HG02938 (cell line): ENCODE measurements at regions not wholly inside any gene's neighbourhood (a gene's known extent, or its start where the extent isn't known, plus 50 kb on each side); places are given as distances from the start of the nearest gene placed in this dataset.

Source experiments
- ATAC-seq: cut with Tn5 transposase; IDR thresholded peaks from one replicate; pipeline ENCODE4 v1.9.1; 2021; ENCODE audit warnings: mild to moderate bottlenecking, moderate library complexity; ENCODE audit not compliant: unreplicated experiment

DNA sequence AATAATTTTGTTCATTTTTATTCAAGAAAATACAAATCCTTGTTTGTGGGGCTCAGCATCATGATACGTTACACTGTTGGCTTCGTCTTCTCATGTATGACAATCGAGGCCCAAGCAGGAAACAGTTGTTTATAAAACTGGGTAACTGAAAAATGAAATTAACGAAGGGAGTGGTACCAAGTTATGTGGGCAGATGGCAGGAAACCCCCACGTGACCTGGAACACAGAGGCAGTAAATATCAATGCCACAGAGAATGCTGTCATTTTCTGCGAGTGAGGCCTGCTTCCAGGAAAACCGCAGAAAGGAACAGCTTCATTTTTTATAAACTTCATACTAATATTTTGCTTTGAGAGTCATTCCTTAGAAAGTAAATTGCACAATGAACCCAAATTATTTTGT is 201.0 kb upstream of the ADARB2 start:
- no peak for ATAC-seq

DNA sequence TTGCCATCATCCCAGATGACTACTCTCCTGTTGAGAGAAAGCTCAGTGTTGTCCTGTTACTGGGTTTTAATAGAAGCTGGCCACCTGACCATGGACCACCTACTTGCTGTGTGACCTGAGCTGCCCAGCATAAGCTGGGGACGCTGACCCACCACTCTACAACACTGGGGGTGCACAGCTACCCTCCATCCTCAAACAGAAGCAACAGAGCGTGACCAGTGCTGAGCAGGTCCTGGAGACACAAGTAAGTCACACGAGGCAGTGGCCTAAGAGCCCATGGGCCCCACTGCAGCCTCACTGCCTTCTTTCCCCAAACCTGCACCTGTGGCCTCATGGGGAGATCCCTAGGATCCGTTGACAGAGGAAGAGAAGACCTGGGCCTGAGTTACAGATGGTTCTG is 198.6 kb upstream of the ADARB2 start:
- ATAC-seq: no peak

GRCh38 chr10:1933215-1933614 is 195.9 kb upstream of the ADARB2 start:
- no peak for ATAC-seq

DNA sequence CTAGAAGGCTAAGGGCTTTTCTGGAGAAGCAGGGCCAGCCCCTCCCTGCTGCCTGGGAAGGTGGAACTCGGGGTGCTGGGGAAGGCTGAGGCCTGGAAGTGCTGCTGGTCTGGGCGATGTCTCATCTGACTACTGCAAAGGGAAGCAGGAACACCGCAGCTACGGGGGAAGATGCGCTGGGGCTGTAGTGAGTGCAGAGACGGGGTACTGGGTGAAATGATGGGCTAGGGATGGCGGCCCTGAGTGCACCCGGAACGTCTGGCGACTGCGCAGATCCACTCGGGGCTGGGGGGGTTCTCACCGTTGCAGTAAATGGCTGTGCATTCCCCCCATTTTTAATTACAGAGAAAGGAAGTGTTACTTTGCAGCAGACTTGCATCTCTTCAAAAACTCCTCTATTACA is 195.4 kb upstream of the ADARB2 start:
- ATAC-seq: no peak

- ATAC-seq: no peak
These were observed 191.3 kb upstream of the ADARB2 start for GRCh38 chr10:1928606-1929005.

DNA sequence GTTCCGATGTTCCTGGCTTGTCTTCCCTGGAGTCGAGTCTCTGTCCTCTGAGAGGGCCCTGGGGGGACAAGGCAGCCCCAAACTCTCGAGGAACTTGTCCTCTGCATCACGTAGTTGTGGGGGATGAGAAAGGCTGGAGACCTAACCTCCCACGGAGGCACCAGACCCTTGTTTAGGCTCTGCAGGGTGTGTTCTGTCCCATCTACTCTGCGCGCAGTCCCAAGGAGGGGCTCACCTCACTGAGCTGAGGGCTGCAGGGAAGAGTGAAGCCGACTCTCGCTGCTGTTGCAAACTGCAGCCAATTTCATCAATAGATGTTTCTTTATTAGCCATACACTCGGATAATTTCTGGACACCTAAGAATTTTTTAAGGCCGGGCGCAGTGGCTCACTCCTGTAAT is 186.7 kb upstream of the ADARB2 start:
- no peak for ATAC-seq

DNA sequence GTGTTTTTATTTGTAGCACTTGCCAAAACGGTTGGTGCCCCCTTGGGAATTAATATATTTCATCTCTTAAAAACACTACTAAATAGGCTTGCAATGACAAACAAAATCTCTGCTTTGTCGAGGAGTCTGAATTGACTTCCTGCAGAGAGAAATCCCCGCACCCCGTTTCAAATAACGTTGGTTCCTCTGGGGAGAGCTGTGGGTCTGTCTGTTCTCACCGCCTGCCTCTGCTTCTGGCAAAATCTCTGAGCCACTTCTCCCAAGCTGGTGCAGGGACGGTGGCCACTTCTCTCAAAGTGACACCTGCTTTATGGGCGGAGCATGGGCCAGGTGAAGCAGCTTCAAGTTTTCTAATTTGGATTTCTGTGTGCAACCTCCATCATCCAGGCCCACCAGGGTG is 186.3 kb upstream of the ADARB2 start:
- ATAC-seq: no peak

DNA sequence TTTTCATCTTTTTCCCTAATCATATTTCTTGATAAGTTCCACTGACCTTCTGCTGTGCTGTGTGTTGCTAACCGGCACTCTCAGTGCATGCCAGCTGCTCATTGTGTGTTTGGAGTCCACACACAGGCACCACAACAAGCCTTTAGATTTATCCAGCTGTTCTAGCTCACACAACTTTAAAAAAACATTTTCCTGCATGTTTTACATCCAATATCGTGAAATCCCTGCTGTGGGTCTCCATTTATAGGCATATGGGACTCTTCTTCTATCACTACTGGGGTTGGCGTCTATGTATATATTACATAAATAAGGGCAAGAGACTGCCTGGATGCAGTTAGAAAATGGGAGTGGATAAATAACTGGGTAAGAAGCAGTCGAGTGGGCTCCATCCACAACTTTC is 183.6 kb upstream of the ADARB2 start:
- no peak for ATAC-seq

GRCh38 chr10:1920127-1920526 is 182.8 kb upstream of the ADARB2 start:
- no peak for ATAC-seq

GRCh38 chr10:1911771-1912170 is 174.4 kb upstream of the ADARB2 start:
- ATAC-seq: no peak

GRCh38 chr10:1903982-1904381 is 166.7 kb upstream of the ADARB2 start:
- no peak for ATAC-seq

DNA sequence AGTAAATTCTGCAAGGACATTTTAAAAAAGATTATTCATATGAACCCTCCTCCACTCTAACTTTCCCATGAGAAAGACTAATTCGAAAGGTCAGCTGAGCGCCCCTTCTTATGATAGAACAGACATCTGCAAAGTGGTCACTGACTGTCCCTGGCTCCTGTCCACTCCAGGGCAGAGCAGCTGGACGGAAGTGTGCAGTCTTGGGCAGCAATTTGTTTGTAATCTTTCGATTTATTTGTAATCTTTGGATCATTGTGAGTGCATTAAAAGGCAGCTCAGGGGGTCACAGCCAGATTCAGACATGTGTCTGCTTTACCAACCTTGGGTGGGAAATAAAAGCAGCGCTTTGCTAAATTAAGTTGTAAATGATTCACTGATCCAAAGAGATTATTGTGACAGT is 158.8 kb upstream of the ADARB2 start:
- ATAC-seq: no peak

DNA sequence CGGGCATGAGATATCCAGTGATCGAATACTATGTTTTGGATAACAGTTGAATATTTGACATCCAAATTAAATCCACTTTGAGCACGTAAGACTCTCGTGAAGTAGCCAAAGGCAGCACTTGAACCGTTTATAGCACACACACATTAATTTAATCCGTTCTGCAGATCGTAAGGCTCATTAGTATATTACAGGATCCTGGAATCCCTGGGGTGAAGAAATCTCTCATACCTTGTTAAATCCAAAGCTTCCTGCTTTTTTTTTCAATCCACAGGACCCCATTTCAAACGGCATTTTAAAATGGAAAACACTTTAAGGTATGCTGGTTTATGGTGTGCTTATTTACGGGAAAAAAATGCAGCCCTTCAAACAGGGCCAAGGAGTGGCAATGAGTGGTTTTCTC is 158.4 kb upstream of the ADARB2 start:
- ATAC-seq: no peak

DNA sequence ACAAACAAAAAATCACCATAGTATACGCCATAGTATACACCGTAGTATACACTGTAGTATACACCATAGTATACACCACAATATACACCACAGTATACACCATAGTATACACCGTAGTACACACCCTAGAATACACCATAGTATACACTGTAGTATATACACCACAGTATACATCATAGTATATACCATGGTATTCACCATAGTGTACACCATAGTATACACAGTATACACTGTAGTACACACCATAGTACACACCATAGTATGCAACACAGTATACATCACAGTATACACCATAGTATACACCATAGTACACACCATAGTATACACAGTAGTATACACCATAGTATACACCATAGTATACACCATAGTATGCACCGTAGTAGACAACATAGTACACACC is 157.6 kb upstream of the ADARB2 start:
- no peak for ATAC-seq

DNA sequence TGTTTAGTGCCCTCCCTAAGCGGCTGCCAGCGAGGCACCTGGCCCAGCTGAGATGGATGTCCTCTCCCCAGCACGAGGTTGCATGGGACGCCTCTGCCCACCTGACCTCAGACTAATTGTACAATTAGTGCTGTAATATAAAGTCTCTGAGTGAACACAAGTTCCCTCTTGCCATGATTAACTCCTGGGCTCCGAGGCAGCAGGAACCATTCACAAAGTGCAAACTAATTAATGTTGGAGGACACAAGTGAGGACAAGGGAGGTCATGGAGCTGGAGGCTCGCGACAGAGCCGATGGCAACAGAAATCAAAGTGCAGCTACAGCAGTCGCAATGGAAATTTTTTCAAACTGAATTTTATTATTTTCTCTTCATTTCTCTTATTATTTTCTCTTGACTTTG is 156.6 kb upstream of the ADARB2 start:
- no peak for ATAC-seq

DNA sequence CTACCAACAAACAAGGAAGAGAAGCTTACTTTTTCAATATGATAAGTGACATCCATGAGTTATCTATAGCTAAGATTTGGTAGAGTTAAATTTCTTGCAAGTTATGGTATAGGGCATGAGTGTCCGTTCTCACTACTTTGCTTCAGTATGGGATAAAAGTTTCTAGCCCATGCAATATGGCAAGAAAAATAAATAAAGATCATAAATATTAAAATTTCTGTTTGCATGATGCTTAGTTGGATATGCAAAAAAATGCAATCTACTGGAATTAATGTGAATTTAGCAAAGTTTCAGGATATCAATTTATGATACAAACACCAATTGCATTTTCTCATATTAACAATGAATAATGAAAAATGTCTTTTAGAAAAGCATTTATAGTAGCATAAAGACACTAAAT is 148.7 kb upstream of the ADARB2 start:
- ATAC-seq: no peak

- ATAC-seq: no peak
These were observed 145.4 kb upstream of the ADARB2 start for GRCh38 chr10:1882728-1883127.

DNA sequence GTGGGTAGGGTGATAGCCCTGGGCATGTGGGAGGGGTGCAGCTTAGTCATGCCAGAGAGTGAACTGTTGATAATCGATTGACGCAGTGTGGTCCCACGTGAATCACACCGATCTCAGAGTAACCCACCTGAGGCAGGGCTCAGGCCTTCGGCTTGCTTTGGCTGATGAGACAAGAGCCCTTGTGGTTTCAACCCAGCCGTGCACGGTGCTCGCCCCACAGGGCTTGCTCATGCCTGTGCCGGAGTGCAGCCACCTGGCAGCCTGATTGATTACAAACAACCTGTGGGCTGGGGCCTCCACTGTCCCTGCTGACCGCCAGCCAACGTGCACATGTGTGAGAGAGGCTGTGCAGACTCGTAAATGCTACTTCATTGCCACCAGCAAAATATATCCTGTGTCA is 144.9 kb upstream of the ADARB2 start:
- no peak for ATAC-seq

DNA sequence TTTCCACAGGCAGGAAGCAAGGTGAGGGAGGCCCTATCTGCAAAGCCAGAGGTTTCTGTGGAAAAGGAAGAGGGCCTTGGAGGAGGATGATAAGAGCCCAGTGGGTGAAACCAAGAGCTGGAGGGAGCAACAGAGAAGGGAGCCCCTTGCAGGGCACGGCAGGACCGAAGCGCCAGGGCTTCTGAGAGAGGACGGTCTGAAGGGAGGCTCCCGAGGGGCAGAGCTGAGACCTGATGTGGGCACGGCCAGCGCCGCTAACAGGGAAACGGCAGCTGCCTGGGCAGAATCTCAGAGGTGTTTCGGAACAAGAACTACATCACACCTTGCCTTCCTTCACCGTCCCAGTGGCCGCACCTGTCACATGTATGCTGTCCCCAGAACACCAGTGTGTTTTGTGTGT is 144.3 kb upstream of the ADARB2 start:
- ATAC-seq: no peak

- no peak for ATAC-seq
These were observed 137.2 kb upstream of the ADARB2 start for GRCh38 chr10:1874533-1874932.

DNA sequence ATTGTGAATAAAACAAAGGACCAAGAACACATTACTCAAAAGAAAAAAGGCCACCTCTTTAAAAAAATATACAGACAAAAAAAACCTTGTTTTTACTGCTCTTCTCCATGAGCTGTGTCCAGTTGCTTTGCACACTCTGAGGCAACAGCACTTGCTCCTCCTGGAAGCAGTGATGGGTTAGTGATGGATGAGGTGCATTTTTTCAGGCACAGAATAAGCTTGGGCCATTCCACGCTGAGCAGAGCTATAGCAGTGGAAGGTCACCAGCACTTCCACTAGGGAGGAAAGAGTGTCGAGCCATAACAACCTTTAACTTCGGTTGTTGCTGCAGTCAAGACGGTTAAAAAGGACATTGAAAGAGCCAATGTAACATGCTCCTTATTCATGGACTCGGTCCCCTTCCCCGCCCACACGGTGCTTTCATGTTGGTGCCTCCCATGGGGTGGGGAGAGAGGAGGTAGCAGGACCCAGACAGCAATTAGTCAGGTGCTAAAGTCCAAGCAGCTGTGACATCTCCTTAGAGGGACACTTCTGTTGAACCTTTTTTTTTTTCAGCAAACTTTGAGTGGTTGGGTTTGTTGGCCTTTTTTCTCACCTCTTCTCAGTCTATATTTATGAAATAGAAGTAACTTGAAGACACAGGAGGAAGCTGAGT is 136.5 kb upstream of the ADARB2 start:
- no peak for ATAC-seq

GRCh38 chr10:1872151-1872726 is 134.9 kb upstream of the ADARB2 start:
- ATAC-seq: no peak

GRCh38 chr10:1870491-1870890 is 133.2 kb upstream of the ADARB2 start:
- ATAC-seq: no peak
